Occipital lobe (tissue), 1 donor: ENCODE measurements at regions not wholly inside any gene's neighbourhood (a gene's known extent, or its start where the extent isn't known, plus 50 kb on each side); places are given as distances from the start of the nearest gene placed in this dataset.

ENCODE experiments used
- DNase-seq: peaks from one replicate; lab custom pipeline; 2025; lab: John Stamatoyannopoulos, UW

GRCh38 chr15:87196498-87196897, 1060.0 kb downstream of the NTRK3 start:
- DNase-seq: no peak

DNA sequence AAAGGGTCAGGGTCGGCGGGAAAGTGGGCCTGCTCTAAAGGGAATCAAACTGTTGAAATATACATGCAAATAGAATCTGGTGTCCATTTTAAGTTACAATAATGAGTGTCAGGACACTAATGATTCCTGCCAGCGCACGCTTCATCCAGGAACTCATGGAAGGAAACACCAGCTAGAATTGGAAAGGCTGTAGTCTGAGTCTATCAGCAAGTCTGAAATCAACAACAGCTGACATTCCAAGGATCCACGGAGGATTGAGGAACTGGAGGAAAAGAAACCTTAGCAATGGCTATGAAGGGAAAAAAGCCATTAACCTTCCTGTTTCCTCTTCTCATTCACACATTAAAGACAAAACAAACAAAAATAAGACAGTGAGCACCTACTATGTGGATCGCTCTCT, 1063.1 kb downstream of the NTRK3 start:
- DNase-seq: no peak

GRCh38 chr15:87167706-87168105, 1088.0 kb downstream of the AGBL1 start:
- no peak for DNase-seq

- DNase-seq: no peak
Measured at GRCh38 chr15:87167055-87167454, 1087.4 kb downstream of the AGBL1 start.

DNA sequence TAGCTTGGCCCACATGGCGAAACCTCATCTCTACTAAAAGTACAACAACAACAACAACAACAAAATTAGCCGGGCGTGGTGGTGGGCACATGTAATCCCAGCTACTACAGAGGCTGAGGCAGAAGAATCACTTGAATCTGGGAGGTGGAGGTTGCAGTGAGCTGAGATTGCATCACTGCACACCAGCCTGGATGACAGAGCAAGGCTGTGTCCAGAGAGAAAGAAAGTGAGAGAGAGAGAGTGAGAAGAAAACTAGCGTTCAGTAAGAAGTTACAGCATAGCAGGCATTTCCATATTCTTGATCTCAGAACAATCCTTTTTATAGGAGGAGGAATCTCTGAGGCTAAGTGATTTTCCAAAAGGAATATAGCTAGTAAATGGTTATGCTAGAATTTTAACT, 1076.1 kb downstream of the AGBL1 start:
- no peak for DNase-seq

GRCh38 chr15:87154761-87155160, 1075.1 kb downstream of the AGBL1 start:
- DNase-seq: no peak

DNA sequence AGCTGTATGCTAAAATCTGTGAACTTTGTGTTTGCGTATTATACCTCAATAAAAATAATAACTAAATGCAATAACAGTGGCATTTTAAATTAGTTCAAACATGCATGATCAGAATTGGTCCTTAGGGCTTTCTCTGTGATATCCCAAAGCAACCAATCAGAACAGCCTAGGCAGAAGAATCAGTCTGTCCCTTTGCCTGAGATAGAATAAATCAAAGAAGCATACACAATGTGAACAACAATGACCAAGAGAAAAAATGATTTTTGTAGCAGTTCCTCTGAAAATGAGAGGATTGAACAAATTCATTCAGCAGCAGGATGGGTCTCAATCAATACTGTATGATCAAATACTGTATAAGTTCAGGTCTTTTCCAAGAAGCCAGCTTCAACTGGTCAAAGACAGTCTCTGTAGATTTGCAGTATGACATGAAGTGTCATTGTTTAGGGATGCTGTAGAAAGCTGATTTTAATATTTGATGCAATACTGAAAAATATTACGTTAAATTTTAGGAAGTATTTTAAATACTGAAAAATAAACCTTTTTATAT, 1071.6 kb downstream of the AGBL1 start:
- DNase-seq: no peak

DNA sequence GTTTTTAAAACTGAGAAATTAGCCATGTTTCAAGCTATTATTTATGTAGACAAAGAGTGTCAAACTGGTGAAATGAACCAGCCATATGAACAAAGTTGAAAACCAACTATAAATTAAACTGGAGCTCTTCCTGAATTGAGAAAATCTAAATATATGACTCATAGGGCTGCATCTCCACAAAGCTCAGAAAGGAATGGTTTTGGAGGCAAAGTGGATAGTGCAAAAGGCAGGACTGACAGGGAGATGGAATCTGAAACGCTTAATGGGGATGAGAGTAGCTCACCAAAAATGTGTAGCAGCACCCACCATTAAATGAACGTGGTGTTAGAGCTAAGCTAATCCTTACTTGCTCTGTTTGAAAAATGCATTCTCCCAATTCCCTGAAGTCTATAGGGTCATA, 1066.0 kb downstream of the AGBL1 start:
- no peak for DNase-seq

- DNase-seq: no peak
Measured at GRCh38 chr15:87144775-87145174, 1065.1 kb downstream of the AGBL1 start.

DNA sequence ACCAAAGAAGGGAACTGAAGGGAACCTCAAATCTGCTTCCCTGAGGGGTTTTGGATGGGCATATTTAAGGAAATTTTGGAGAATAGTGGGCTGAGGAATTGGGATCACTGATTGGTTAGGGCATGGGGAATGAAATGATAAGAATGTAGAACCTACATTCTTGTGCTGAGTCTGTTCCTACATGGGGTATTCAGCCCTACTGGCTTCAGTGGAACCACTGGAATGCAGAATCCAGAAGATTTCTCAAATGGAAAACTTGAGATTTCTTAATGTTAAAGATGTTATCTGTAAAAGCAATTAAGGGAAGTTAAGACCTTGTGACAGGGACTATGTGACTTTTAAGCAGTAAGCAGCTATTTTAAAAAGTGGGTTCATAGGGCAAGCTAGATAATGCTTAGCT, 1062.4 kb downstream of the AGBL1 start:
- no peak for DNase-seq

- DNase-seq: no peak
Measured at GRCh38 chr15:87135109-87135508, 1055.4 kb downstream of the AGBL1 start.

DNA sequence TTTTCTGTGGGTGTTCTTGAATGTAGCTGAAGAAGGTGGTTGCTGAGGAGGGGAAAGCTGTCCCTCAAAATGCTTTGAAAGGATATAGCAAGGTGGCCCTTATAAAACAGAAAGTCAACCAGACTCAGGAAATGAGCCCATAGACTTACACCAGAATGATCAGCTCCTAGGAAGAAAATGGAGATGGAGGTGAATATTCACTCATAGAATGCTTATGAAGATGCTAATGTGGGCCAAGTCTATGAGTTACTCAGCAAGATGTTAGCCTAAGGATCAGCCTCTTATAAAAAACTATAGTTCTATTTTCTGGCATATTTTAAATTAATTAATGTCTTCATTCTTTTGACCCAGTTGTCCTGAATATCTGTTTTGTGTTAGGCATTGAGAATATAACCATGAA, 1054.0 kb downstream of the AGBL1 start:
- no peak for DNase-seq

DNA sequence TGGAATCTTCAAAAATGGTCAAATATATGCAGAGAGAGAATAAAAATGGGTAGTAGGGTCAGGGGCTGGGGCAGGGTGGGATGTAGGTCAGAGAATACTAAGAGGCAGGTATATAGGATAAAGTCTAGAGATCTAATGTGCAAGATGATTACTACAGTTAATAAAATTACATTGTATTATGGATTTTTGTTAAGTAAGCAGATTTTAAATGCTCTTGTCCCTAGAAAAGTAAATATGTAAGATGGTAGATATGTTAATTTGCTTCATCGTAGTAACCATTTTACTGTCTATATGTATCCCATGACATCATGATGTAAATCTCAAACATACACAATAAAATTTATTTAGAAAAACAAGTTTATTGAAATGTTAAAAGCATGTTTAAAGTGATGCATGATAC, 1051.4 kb downstream of the AGBL1 start:
- DNase-seq: no peak

GRCh38 chr15:87129916-87130315, 1050.2 kb downstream of the AGBL1 start:
- DNase-seq: no peak

DNA sequence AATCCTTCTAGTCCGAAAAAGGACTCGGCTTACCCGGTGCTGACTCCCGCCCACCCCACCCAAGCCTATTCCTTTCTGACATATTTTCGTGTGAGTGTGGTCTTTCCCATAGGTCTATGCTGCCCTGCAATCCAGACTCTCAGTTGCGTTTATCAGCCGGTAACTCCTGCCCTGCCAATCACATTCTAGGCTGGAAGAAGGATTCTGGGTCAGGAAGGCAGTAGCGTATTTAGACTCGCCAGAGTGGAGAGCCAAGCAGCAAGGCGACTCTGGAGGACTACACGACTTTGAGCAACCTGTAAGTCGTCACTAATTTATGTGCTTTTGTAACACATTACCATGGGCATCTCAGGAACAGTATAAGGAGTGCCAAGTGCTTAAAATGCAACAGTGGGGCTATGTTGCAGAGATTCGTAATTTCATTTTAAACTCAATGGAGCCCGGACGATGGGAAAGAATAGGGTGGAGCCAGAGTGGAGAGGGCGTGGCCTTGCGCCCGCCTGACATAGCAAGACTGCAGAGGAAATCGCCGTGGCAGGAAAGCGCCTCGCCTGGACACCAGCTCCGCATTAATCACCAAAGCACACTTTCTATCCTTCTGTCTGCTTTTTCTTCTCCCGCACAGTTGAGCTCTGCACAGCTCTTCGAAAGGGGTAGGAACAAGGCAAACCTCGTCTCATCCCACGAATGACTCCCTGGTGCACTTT, 1044.2 kb downstream of the AGBL1 start:
- no peak for DNase-seq

- no peak for DNase-seq
Measured at GRCh38 chr15:87121336-87121735, 1041.7 kb downstream of the AGBL1 start.

DNA sequence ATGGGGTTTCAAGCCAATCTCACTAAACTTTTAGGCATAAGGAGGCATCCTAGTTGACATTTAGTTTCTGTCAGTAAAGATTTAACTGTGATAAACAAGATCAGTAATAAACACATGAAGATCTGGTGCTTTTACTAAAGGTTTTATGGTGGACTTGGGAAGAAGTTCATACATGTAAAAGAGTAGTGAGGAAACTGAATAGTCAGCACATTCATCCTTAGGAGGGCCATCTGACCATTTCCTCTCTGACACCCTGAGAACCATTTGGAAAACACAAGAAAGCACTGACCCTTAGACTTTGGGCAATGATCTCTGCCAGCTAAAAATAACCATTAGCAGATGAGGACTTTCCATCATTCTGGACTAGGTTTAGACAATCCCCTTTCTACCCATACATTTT, 1040.9 kb downstream of the AGBL1 start:
- no peak for DNase-seq

DNA sequence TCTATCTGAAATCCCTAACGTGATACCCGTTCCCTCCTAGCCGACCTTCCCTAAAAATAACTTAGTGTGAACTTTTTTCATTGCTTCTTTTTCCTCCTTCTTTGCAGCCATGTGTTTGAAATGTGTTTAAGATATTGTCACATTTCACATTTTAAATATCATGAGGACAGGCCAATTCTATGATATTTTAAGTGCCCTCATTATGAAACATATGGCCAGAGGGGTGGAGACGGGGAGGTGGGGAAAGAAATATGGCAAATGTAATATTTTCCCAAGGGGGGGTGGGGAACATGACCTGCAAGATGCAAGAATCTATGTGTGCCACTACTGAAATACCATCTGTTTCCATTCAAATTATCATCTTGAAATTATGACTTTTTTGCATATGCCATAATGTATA, 1039.2 kb downstream of the AGBL1 start:
- DNase-seq: no peak

GRCh38 chr15:87118435-87118834, 1038.8 kb downstream of the AGBL1 start:
- DNase-seq: no peak

- no peak for DNase-seq
Measured at GRCh38 chr15:87115795-87116194, 1036.1 kb downstream of the AGBL1 start.

GRCh38 chr15:87099916-87100315, 1020.2 kb downstream of the AGBL1 start:
- no peak for DNase-seq

DNA sequence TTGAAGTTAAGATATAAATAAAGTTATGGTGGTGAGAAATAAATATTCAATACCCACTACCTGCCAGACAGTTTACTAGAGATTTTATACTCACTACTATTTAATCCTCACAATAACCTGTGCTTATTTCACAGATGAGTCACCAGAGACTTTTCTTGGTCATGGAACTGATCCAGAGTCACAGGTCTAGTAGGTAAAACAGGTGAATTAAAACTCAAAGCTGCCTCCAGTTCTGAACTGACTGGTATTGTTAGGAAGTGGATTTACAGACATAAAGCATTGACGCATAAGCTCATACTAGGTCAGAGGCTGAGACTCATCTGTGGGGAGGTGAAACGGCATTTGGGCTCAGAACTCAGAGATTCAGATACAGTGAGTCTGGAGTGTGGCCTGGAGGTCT, 1009.9 kb downstream of the AGBL1 start:
- DNase-seq: no peak

- no peak for DNase-seq
Measured at GRCh38 chr15:87083201-87083600, 1003.5 kb downstream of the AGBL1 start.

DNA sequence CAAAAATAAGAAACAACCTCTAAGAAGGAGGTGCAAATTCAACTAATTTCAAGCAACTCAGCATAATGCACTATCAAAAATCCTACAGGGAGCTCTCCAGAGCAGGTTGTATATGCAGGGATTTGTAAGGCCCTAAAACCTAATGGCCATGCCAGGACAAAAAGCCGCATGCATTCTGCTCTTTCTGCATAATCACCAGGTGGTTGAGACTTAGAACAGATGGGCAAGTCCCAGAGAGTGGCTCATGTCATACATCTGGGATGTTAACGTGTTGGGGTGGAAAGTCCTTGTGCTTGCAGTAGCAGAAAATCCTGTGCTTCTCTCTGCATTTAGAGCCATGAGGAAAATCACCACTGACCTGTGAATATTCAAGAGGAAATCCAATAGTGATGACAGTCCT, 1002.9 kb downstream of the AGBL1 start:
- DNase-seq: no peak
